ENCODE measurements at regions not wholly inside any gene's neighbourhood (a gene's known extent, or its start where the extent isn't known, plus 50 kb on each side); places are given as distances from the start of the nearest gene placed in this dataset.

DNA sequence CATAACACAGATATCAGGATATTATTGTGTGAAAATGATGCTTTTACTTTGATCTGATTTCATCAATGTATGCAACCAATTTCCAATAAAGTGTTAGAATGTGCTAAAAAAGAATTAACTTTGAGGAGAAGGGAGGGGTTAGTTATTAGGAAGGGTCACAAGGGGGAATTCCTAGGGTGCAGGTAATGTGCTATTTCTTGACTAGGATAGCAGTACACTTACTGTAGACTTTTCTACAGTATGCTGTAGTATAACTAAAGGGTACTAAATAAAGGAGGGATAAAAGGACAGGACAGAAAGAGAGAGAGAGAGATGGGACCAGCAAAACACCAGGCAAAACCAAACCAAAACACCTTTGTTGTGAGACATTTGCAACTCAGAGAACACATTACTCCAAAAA, 121.4 kb upstream of the RAP1B start:
- in situ Hi-C loops (cut with HindIII; ENCODE audit: low pct_ligation_motif_present, low pct_unique_long_range_greater_than_20kb, low sequenced_read_pairs), result no loop called here
- DNase-seq, result no peak

DNA sequence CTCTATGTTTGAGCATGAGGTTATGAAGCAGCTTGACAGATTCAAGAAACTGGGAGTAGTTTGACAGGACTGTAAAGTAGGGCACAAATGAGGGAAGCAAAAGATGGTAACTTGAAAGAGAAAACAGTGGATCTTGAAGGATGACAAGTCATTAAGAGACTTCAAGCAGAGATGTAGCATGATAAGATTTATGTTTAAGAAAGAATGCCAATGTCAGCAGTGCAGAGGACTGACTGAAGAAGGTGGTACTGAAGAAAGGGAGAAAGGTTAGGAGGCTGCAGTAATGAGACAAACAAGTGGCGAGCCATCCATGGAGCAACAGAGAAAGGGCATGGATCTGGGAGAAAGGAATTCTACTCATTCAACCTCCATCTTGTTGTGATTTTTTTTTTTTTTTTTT, 120.2 kb upstream of the RAP1B start:
- in situ Hi-C loops (cut with HindIII; ENCODE audit: low pct_ligation_motif_present, low pct_unique_long_range_greater_than_20kb, low sequenced_read_pairs), result no loop called here
- no peak for DNase-seq

DNA sequence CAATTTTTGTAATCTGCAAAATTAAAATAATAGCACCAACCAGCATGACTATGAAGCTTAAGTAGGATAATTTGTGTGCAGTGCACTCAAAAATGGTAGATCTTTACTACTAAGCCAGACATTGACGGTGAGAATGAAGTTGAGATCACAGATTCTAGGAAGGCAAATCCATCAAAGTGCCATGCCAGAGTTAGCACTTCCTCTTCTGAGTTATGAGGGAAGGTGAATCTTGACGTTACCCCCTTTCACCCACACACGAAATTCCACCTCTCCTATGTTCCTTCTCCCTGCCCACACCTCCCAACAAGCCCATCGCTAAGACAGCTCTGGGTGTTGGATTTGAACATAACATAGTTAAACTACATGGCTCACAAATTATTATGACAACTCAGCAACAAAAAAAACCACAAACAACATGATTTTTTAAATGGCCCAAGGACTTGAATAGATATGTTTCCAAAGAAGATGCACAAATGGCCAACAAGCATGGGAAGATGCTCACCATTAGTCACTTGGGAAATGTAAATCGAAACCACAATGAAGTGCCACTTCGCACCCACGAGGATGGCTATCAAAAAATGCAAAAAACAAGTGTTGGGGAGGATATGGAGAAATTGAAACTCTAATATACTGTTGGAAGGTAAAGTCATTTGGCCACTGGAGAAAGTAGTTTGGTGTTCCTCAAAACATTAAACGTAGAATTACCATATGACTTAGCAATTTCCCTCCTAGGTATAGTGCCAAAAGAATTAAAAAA, 119.3 kb upstream of the RAP1B start:
- no peak for DNase-seq
- in situ Hi-C loops (cut with HindIII; ENCODE audit: low pct_ligation_motif_present, low pct_unique_long_range_greater_than_20kb, low sequenced_read_pairs), result no loop called here

DNA sequence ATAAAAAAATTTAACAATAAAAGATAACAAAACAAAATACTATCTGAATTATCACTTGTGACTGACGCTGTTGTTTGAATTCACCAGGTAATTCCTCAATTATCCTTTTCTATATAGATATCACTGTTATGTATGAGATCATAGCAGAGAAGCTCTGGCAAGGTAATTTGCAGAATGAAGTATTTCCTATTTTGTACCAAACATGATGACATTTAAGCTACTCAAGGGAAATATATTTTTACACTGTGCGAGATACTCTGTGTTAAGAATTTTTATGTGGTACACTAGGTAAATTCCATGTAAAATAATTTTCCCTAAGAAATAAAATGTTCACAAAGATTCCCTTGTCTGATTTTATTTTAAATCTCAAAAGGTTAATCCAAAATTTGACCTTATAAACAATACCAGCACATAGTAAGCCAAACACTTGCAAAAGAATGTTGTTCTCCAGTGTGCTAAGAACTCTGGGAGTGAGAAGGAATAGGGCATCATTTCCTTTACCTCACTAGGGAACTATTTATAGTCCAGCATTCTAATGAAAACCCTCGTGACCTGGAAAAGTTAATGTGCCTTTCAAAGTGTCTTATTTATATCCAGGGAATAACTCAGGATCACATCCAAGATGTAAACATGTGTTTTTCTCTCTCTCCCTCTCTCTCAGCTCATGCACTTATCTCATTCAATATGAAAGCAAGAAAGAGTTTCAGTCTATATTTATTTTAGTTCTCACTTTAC, 115.2 kb upstream of the RAP1B start:
- in situ Hi-C loops (cut with HindIII; ENCODE audit: low pct_ligation_motif_present, low pct_unique_long_range_greater_than_20kb, low sequenced_read_pairs), result no loop called here
- DNase-seq, result no peak

DNA sequence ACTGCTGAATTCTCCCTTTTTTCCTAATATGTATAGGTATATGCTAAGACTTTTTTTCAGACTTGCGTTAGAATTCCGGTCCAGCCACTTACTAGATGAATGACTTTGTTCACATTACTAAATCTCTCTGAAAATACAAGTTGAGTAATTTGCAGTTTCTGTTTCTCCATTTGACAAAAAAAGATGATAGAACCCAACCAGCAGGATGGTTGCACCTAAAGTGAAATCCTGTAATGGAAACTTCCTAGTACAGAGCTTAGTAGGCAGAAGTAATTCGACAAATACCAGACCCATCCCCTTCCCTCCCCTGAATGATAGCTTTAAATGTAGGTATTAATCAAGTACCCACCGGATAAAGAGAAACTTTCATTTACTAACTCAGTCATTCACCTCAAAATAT, 113.6 kb upstream of the RAP1B start:
- in situ Hi-C loops (cut with HindIII; ENCODE audit: low pct_ligation_motif_present, low pct_unique_long_range_greater_than_20kb, low sequenced_read_pairs), result no loop called here

DNA sequence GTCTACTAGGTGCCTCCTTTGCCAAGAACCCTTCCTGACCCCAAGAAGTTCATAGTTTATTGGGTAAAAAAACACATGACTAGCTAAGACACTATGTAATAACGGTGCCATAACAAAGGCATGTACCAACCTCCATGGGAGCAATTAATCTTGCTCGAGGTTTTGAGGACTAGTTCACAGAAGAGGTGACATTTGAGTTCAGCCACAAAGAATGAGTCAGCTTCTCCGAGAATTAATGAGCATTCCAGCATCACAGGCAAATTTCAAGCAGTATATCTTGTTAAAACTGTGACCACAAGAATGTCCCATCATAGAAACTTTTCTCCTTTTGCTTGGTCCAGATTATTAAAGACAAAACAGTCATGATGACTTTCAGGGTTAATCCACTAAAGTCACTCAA, 113.0 kb upstream of the RAP1B start:
- in situ Hi-C loops (cut with HindIII; ENCODE audit: low pct_ligation_motif_present, low pct_unique_long_range_greater_than_20kb, low sequenced_read_pairs), result no loop called here
- no peak for DNase-seq

More for the DNA sequence above, 113.6 kb upstream of the RAP1B start:
- DNase-seq, result no peak

DNA sequence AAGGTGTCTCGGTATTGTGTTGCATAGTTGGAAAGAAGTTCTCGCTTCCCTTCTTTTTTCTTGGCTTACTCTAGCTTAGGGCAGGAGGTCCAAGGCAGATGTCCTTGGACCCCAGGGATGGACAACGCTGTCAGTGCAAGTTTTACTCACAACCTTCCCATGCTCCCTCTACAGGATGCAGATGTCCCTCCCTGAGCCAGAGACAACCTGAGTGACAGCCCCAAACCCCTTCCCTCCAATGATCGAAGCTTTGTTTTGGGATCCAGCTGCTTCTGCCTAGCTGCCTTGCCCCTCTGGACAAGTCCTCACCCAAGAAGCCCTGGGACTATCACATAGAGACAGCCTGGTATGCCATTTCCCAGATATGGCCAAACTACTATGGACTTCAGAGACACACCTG, 112.0 kb upstream of the RAP1B start:
- in situ Hi-C loops (cut with HindIII; ENCODE audit: low pct_ligation_motif_present, low pct_unique_long_range_greater_than_20kb, low sequenced_read_pairs), result no loop called here
- no peak for DNase-seq

DNA sequence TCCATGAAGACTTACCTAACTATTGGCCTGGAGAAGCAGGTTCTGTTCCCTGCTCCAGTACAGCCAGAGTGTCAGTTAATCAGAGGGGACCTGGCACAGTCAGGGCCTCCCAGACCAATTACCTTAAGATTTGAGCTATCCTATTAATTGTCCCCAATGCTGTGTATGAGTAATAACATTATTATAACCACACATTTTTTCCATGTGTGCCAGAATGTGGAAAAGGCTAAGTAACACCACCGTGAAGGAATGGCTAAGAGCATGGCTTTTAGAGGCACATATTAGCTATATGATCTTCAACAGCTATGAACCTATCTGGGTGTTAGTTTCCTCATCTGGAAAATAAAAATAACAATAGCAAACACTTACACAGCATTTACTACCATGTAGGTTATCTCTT, 111.1 kb upstream of the RAP1B start:
- no peak for DNase-seq
- in situ Hi-C loops (cut with HindIII; ENCODE audit: low pct_ligation_motif_present, low pct_unique_long_range_greater_than_20kb, low sequenced_read_pairs), result no loop called here

DNA sequence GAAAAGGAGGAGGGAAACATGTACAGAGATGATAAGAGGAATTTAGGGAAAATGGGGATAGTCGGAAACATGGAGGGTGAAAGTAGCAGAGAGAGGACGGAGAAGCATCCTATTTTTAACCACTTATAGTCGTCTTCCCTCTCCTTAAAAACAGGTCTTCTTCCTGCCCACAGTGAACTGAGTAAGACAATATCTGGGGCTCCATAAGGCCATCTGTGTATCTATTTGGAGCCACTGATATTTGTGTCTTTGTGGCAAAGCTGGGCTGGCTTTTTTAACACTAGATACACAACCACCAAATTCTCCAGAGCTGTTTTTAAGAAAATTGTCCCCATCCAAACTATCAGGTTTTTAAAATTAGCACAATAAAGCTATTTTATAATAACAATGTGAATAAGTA, 109.5 kb upstream of the RAP1B start:
- no peak for DNase-seq
- in situ Hi-C loops (cut with HindIII; ENCODE audit: low pct_ligation_motif_present, low pct_unique_long_range_greater_than_20kb, low sequenced_read_pairs), result no loop called here

DNA sequence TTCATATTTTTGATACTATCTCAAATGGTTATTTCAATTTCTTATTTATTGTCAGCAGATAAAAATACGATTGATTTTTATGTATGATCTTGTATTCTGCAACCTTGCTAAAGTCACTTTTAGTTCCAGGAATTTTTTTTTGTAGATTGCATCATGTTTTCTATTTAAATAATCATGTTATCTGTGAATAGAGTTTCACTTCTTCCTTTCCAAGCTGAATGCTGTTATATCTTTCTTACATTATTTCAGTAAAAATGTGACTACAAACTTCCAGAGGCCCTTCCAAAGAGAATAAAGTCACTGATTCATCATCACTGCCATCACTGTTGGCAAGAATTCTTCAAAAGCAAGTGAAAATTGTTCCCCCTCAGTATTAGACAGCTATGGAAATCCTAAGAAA, 104.7 kb upstream of the RAP1B start:
- in situ Hi-C loops (cut with HindIII; ENCODE audit: low pct_ligation_motif_present, low pct_unique_long_range_greater_than_20kb, low sequenced_read_pairs), result no loop called here
- DNase-seq, result no peak

DNA sequence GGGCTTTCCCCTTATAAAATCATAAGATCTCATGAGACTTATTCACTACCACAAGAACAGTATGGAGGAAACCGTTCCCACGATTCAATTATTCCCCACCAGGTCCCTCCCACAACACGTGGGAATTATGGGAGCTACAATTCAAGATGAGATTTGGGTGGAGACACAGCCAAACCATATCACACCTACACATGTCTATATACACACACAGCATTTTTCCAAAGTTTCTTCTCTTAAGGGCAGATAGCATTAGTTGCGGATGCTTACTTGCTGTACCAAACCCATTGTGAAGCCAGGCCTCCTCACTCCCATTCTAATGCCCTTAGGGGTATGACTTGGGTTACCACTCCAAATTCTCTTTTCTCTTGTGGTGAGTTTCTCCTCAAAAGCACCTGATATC, 104.1 kb upstream of the RAP1B start:
- no peak for DNase-seq
- in situ Hi-C loops (cut with HindIII; ENCODE audit: low pct_ligation_motif_present, low pct_unique_long_range_greater_than_20kb, low sequenced_read_pairs), result no loop called here

DNA sequence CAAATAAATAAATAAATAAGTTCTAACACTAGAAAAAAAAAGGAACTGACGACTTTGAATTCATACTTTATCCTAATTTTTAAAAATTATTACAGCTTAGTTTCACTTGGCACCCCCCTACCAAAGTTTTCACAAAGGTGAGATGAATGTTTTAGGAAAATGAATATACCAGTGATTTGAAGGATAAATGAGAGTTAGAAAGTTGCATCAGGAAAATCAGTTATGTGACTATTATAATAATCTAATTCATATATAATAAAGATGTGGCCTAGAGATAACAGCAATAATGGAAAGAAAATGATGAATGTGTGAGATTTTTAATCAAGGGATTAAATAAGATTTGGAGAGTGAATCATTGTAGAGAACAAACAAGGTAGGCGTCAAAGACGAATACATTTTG, 103.0 kb upstream of the RAP1B start:
- no peak for DNase-seq
- in situ Hi-C loops (cut with HindIII; ENCODE audit: low pct_ligation_motif_present, low pct_unique_long_range_greater_than_20kb, low sequenced_read_pairs), result no loop called here

DNA sequence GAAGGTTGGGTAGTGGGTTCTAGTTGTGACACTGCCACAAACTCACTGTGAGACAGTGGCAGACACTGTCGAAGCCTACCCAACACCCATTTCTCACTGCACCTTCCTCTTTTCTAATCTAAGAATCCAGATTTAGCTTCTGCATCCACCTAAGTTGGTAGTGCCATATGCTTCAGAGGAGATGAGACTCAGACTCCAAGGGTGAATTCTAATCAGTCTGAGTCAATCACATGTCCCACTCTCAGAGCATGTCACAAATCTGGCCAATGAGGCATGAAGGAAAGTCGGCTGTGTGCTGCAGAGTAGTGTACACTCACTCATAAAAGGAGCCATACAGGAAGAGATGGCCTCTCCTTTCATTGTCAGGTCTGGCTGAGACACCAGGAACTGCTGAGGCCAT, 102.1 kb upstream of the RAP1B start:
- in situ Hi-C loops (cut with HindIII; ENCODE audit: low pct_ligation_motif_present, low pct_unique_long_range_greater_than_20kb, low sequenced_read_pairs), result no loop called here
- DNase-seq, result no peak

DNA sequence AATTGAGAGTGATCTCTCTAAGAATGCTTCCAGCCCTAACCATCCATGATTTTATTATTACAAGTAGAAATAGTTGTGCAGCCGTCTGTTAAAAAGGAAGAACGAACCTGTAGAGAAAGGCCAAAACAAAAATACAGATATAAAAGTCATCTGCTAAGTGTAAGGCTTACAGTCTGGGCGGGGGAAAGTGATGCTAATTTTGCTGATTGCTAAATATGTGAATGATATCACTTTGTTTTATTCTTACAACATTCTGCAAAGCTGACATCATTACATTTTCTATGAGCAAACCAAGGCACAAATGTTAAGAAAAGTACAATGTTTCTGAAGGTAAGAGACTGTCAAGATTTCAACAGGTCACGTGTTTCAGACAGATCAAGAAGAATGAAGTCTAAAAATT, 101.5 kb upstream of the RAP1B start:
- no peak for DNase-seq
- in situ Hi-C loops (cut with HindIII; ENCODE audit: low pct_ligation_motif_present, low pct_unique_long_range_greater_than_20kb, low sequenced_read_pairs), result no loop called here

DNA sequence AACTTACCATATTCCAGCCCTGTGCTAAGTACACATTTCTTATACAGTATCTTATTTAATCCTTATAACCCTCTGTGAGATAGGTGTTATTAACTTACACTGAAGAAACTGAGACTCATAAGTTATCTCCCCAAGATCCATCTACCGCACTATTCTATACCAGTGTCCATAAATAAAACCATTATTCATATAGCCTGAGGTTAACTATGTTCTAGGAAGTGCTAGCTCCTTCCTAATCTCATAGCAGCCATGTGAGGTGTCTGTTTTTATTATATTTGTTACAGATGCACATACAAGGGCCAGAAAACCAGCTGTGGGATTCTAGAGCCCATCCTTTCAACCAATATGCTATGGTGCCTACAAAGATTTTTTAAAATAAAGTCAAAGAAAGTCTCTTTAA, 100.3 kb upstream of the RAP1B start:
- DNase-seq, result no peak
- in situ Hi-C loops (cut with HindIII; ENCODE audit: low pct_ligation_motif_present, low pct_unique_long_range_greater_than_20kb, low sequenced_read_pairs), result no loop called here

DNA sequence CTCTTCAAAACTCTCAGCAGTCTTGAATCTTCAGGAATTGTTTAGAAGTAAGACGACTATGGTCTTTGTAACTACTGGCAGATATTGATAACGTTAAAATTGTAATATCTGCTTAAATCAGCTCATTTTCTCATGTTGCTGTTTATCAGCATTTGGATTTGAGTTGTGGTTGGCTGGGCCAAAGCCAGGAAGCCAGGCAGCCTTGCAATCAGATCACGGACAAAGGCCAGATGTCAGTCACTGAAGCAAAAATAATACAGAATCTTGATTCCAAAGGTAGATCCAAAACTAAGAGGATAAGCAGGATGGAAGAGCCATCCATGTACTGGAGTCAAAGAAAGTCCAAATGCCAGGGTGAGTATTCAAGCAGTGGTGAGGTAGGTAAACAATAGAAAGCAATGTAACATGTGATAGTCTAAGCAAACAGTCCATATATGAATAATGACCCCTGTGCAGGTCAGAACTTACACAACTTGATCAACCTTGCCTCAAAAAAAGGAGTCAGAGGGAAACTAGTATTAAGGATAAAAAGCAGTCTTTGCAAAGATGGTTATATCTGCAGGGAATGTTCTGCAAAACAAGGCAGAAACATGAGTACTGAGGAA, 95.8 kb upstream of the RAP1B start:
- no peak for DNase-seq
- in situ Hi-C loops (cut with HindIII; ENCODE audit: low pct_ligation_motif_present, low pct_unique_long_range_greater_than_20kb, low sequenced_read_pairs), result no loop called here

DNA sequence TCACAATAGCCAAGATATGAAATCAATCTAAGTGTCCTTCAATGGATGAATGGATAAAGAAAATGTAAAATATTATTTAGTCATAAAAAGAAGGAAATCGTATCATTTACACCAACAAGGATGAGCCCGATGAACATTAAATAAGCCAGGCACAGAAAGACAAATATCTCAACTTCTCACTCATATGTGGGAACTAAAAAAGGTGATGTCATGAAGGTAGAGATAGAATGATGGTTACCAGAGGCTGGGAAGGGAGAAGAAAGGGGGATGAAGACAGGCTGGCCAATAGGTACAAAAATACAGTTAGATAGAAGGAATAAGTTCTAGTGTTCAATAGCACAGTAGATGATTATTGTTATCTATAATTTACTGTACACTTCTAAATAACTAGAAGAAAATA, 94.9 kb upstream of the RAP1B start:
- in situ Hi-C loops (cut with HindIII; ENCODE audit: low pct_ligation_motif_present, low pct_unique_long_range_greater_than_20kb, low sequenced_read_pairs), result no loop called here
- DNase-seq, result no peak

DNA sequence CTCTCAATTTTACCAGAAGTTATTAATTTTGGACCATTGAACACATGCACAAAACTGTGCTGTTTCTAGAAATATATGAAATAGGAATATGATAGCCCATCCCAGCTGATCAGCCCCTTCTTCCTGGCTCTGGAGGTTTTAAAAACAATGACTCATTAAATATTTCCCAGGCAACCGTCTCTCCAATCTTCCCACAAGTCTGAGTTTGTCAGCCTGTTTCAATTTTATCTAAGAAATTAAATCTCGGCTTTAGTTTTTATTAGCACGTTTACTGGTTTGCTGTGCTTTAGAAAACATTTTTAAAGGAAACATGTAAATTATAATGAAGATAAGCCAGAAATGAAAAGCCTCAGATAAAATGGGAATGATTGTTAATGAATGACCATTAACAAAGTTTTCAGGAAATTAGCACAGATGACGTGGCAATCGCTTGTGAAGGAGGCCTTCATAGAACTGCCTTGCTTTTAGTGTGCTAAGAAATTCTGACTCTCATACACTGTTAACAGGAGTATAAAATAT, 89.3 kb upstream of the RAP1B start:
- DNase-seq, result peak; percentile 60
- in situ Hi-C loops (cut with HindIII; ENCODE audit: low pct_ligation_motif_present, low pct_unique_long_range_greater_than_20kb, low sequenced_read_pairs), result no loop called here

DNA sequence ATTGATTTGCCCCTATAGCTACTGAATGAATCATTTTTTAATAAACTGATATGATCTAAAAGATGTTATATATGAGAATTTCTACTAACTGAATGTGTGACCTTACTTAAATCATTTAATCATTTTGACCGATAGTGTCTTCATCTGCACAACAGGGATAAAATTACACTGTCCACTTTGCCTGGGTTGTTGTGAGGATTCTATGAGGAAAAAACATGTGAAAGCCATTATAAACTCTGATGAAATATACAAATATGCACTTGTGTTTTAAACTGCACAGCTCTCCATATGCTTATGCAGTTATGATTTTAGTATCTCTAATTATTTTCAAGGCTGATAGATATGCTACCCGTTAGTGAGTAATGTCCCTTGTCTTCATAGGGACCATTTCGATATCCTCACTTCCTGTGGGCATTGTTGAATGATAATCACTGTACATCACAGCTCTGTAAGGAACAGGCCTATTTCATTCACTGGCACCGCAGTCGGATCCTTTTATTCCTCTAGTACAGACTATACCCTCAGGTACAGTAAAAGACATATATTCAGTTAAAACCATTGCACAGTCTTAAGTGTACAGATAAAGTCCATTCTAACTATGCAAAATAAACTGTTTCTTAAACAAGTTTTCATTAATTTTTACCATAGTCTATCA, 88.7 kb upstream of the RAP1B start:
- in situ Hi-C loops (cut with HindIII; ENCODE audit: low pct_ligation_motif_present, low pct_unique_long_range_greater_than_20kb, low sequenced_read_pairs), result no loop called here
- DNase-seq, result no peak
